ENCODE measurements at regions not wholly inside any gene's neighbourhood (a gene's known extent, or its start where the extent isn't known, plus 50 kb on each side); places are given as distances from the start of the nearest gene placed in this dataset.

- TF ChIP-seq CTCF (conservative IDR thresholded peaks at IDR 0.05; ENCODE audit: low read depth in 2 of 2): no peak
- no peak for TF ChIP-seq NANOG (IDR thresholded peaks at IDR 0.05; ENCODE audit: borderline replicate concordance)
- TF ChIP-seq EZH2phosphoT487 (IDR thresholded peaks at IDR 0.05; ENCODE audit: unreplicated experiment): no peak
- no peak for TF ChIP-seq REST (IDR thresholded peaks at IDR 0.05; ENCODE audit: unreplicated experiment)
- TF ChIP-seq JUNB (IDR thresholded peaks at IDR 0.05; ENCODE audit: unreplicated experiment): no peak
These were observed 1558.1 kb upstream of the LRRTM3 start for GRCh38 chr10:65367706-65368105.
